Adrenal gland (tissue), 5 donors: ENCODE measurements at regions not wholly inside any gene's neighbourhood (a gene's known extent, or its start where the extent isn't known, plus 50 kb on each side); places are given as distances from the start of the nearest gene placed in this dataset.

ENCODE experiments used
- POLR2A ChIP-seq, 2 donors: fragments of 450-650 bp; IDR thresholded peaks; one replicate each; pipeline ENCODE4 v1.6.1; 2017; ENCODE audit warnings: antibody characterized with exemption in 2 of 2, mild to moderate bottlenecking in 2 of 2, moderate library complexity in 1 of 2
- TF ChIP-seq, protein P1 (sequence below), 6 experiments: fragments of 450-650 bp in 4 of 6; fragments of 200-600 bp in 2 of 6; sonication (generic) in 1 of 6; IDR thresholded peaks; 1 replicate in 5 of 6; 2 replicates in 1 of 6; pipeline versions ENCODE4 v1.5.1 to v1.8.0; 2016 to 2021; ENCODE audit warnings: antibody characterized with exemption in 6 of 6, mild to moderate bottlenecking in 2 of 6, moderate library complexity in 1 of 6
- donor health status: DM: no; HTN: no; CAD: no.

DNA sequence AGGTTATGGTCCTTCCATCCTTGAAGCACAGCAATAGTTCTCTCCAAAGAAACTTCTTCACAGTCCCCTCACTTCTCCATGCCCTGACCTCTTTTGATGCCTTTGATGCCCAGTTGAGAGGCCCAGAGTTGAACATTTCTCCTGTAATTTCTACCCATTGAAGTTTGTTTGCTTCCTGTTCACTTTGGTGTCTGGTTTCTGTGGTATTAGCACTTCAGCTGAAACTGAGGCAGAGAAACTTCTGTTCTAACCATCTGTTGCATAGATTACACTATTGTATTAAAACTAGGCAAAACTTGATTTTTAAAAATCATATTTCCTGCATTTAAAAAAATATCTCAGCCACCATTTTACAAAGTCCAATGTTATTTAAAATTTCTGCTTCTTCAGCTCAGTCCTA, 89.8 kb upstream of the ADGRG2 start:
- TF ChIP-seq, protein P1, sequence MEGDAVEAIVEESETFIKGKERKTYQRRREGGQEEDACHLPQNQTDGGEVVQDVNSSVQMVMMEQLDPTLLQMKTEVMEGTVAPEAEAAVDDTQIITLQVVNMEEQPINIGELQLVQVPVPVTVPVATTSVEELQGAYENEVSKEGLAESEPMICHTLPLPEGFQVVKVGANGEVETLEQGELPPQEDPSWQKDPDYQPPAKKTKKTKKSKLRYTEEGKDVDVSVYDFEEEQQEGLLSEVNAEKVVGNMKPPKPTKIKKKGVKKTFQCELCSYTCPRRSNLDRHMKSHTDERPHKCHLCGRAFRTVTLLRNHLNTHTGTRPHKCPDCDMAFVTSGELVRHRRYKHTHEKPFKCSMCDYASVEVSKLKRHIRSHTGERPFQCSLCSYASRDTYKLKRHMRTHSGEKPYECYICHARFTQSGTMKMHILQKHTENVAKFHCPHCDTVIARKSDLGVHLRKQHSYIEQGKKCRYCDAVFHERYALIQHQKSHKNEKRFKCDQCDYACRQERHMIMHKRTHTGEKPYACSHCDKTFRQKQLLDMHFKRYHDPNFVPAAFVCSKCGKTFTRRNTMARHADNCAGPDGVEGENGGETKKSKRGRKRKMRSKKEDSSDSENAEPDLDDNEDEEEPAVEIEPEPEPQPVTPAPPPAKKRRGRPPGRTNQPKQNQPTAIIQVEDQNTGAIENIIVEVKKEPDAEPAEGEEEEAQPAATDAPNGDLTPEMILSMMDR (IDR thresholded peaks at IDR 0.05): no peak
- no peak for TF ChIP-seq POLR2A (IDR thresholded peaks at IDR 0.05)
